H1 (cell line): ENCODE measurements at regions not wholly inside any gene's neighbourhood (a gene's known extent, or its start where the extent isn't known, plus 50 kb on each side); places are given as distances from the start of the nearest gene placed in this dataset.

Source experiments
- CTCF ChIA-PET: fragments of 300-600 bp; sonication (Branson Sonifier 250); formaldehyde crosslinking; loops from one replicate; lab custom pipeline; 2021; ENCODE audit not compliant: partially characterized antibody; lab: Charles Lee
- POLR2A ChIA-PET: fragments of 300-600 bp; sonication (Branson Sonifier 250); formaldehyde crosslinking; loops from one replicate; lab custom pipeline; 2021; ENCODE audit warnings: inconsistent platforms; ENCODE audit not compliant: partially characterized antibody; lab: Charles Lee
- DNase-seq, 2 experiments: peaks; one replicate each; pipeline versions ENCODE4 v3.0.0 to v3.0.0-alpha.2; 2010 to 2022; ENCODE audit warnings: low spot score in 2 of 2, low read depth in 1 of 2, mixed read lengths in 1 of 2
- FAIRE-seq: peaks from 2 replicates; lab custom pipeline; 2011; peaks lifted over from hg19 to GRCh38; lab: Jason Lieb, UNC
- H2AFZ ChIP-seq: 2 replicates; pipeline ENCODE4 v1.8.1; 2012; ENCODE audit warnings: low read length, inconsistent platforms
- H2AK5ac ChIP-seq: 2 replicates; pipeline ENCODE4 v1.6.1; 2013; ENCODE audit warnings: low read depth, low read length
- H2BK120ac ChIP-seq: replicated peaks from 2 replicates; pipeline ENCODE3; 2013; ENCODE audit warnings: low read depth, low read length, inconsistent platforms
- H2BK12ac ChIP-seq: 2 replicates; pipeline ENCODE4 v1.6.1; 2013; ENCODE audit warnings: low read depth, low read length
- H2BK15ac ChIP-seq: 2 replicates; pipeline ENCODE4 v1.6.1; 2013; ENCODE audit warnings: low read length
- H2BK20ac ChIP-seq: 2 replicates; pipeline ENCODE4 v1.6.1; 2013; ENCODE audit warnings: low read length
- H2BK5ac ChIP-seq: 2 replicates; pipeline ENCODE4 v1.6.1; 2013; ENCODE audit warnings: low read depth, low read length
- H3K14ac ChIP-seq: 2 replicates; pipeline ENCODE4 v1.6.1; 2013; ENCODE audit warnings: inconsistent platforms; ENCODE audit not compliant: insufficient read length
- H3K18ac ChIP-seq: 2 replicates; pipeline ENCODE4 v1.6.1; 2013; ENCODE audit warnings: low read length; ENCODE audit errors: extremely low read depth
- H3K23ac ChIP-seq: 2 replicates; pipeline ENCODE4 v1.6.1; 2013; ENCODE audit warnings: inconsistent platforms; ENCODE audit not compliant: insufficient read length
- H3K23me2 ChIP-seq: 2 replicates; pipeline ENCODE4 v1.6.1; 2013; ENCODE audit warnings: low read depth, low read length
- H3K27ac ChIP-seq: 2 replicates; pipeline ENCODE4 v1.6.1; 2011; ENCODE audit warnings: low read depth, low read length, inconsistent platforms
- H3K27me3 ChIP-seq, 4 experiments: replicated peaks in 1 of 4; 1 replicate in 1 of 4; 2 replicates in 3 of 4; pipeline versions ENCODE4 v1.6.1 to v1.8.1; 2011 to 2013; ENCODE audit warnings: low read length in 3 of 4, mild to moderate bottlenecking in 3 of 4, inconsistent platforms in 2 of 4, mixed read lengths in 2 of 4, moderate library complexity in 1 of 4; ENCODE audit not compliant: control insufficient read depth in 3 of 4, insufficient read depth in 3 of 4; ENCODE audit errors: extremely low read depth in 1 of 4
- H3K36me3 ChIP-seq, 4 experiments: 2 replicates each; pipeline versions ENCODE4 v1.6.1 to v1.8.1; 2011 to 2013; ENCODE audit warnings: mild to moderate bottlenecking in 4 of 4, low read length in 3 of 4, moderate library complexity in 2 of 4, control low read depth in 1 of 4, inconsistent platforms in 1 of 4; ENCODE audit not compliant: insufficient read depth in 4 of 4, control insufficient read depth in 2 of 4
- H3K4ac ChIP-seq: replicated peaks from 2 replicates; pipeline ENCODE3; 2013; ENCODE audit warnings: low read length, low read depth, mixed read lengths, inconsistent platforms; ENCODE audit not compliant: insufficient read length
- H3K4me1 ChIP-seq, 4 experiments: replicated peaks in 1 of 4; 1 replicate in 1 of 4; 2 replicates in 3 of 4; pipeline versions ENCODE4 v1.6.1 to v1.8.1; 2011 to 2013; ENCODE audit warnings: low read length in 3 of 4, inconsistent platforms in 2 of 4, mixed read lengths in 1 of 4; ENCODE audit not compliant: insufficient read depth in 4 of 4, control insufficient read depth in 3 of 4
- H3K4me2 ChIP-seq, 2 experiments: 2 replicates each; pipeline versions ENCODE4 v1.6.1 to v1.8.1; 2011 to 2013; ENCODE audit warnings: low read depth in 2 of 2, low read length in 2 of 2, control low read depth in 1 of 2, inconsistent platforms in 1 of 2, mild to moderate bottlenecking in 1 of 2; ENCODE audit not compliant: insufficient read depth in 1 of 2
- H3K4me3 ChIP-seq, 4 experiments: fragments of 200-600, 300-600 bp in 1 of 4; sonication (generic), shearing (Covaris generic), sonication (Bioruptor Twin) in 1 of 4; 2 replicates each; pipeline versions ENCODE4 v1.5.1 to v1.8.1; 2011 to 2016; ENCODE audit warnings: low read length in 4 of 4, low read depth in 3 of 4, control low read depth in 2 of 4, inconsistent platforms in 2 of 4, mild to moderate bottlenecking in 2 of 4, mixed read lengths in 1 of 4, moderate library complexity in 1 of 4; ENCODE audit not compliant: insufficient read depth in 2 of 4; ENCODE audit errors: extremely low read depth in 1 of 4
- H3K56ac ChIP-seq: replicated peaks from 2 replicates; pipeline ENCODE3; 2013; ENCODE audit warnings: low read depth, mild to moderate bottlenecking, mixed read lengths, low read length, inconsistent platforms; ENCODE audit not compliant: insufficient read length
- H3K79me1 ChIP-seq: 2 replicates; pipeline ENCODE4 v1.6.1; 2013; ENCODE audit warnings: low read depth, low read length, control low read depth
- H3K79me2 ChIP-seq, 2 experiments: 2 replicates each; pipeline versions ENCODE4 v1.6.1 to v1.8.1; 2012 to 2013; ENCODE audit warnings: low read length in 2 of 2, mild to moderate bottlenecking in 2 of 2, inconsistent platforms in 1 of 2; ENCODE audit not compliant: insufficient read depth in 2 of 2, control insufficient read depth in 1 of 2
- H3K9ac ChIP-seq, 4 experiments: replicated peaks in 1 of 4; 1 replicate in 1 of 4; 2 replicates in 3 of 4; pipeline versions ENCODE4 v1.6.1 to v1.8.1; 2011 to 2013; ENCODE audit warnings: low read depth in 3 of 4, low read length in 3 of 4, control low read depth in 2 of 4, mild to moderate bottlenecking in 2 of 4, moderate library complexity in 2 of 4, inconsistent platforms in 1 of 4; ENCODE audit errors: extremely low read depth in 1 of 4
- H3K9me3 ChIP-seq, 2 experiments: 2 replicates each; pipeline versions ENCODE4 v1.6.1 to v1.8.1; 2012 to 2013; ENCODE audit warnings: mild to moderate bottlenecking in 2 of 2, moderate library complexity in 2 of 2, control low read depth in 1 of 2, inconsistent platforms in 1 of 2, low read depth in 1 of 2, low read length in 1 of 2, mixed read lengths in 1 of 2; ENCODE audit not compliant: insufficient read depth in 2 of 2
- H4K20me1 ChIP-seq, 2 experiments: replicated peaks in 1 of 2; 2 replicates each; pipeline versions ENCODE3 to v1.8.1; 2011 to 2013; ENCODE audit warnings: inconsistent platforms in 2 of 2, low read length in 2 of 2, mild to moderate bottlenecking in 1 of 2; ENCODE audit not compliant: insufficient read depth in 2 of 2, control insufficient read depth in 1 of 2
- H4K5ac ChIP-seq: 2 replicates; pipeline ENCODE4 v1.6.1; 2013; ENCODE audit warnings: low read length, low read depth, mixed read lengths, inconsistent platforms; ENCODE audit not compliant: insufficient read length
- H4K8ac ChIP-seq: 2 replicates; pipeline ENCODE4 v1.8.0; 2013; ENCODE audit warnings: mild to moderate bottlenecking, moderate library complexity, low read length, inconsistent platforms; ENCODE audit not compliant: insufficient read depth; ENCODE audit errors: extremely low read depth
- H4K91ac ChIP-seq: replicated peaks from 2 replicates; pipeline ENCODE3; 2013; ENCODE audit warnings: low read length, mixed read lengths, inconsistent platforms; ENCODE audit not compliant: insufficient read length
- TEAD4 ChIP-seq: IDR thresholded peaks from 2 replicates; pipeline ENCODE4 v1.6.1; 2012; ENCODE audit warnings: low read depth, low read length, inconsistent platforms, mixed read lengths
- WGBS, 2 experiments: shearing (Covaris generic) in 1 of 2; methylation state at CpG; one replicate each; pipeline versions ENCODE4 v1.1.6 to v1.1.7; 2013 to 2015; ENCODE audit warnings: low lambda C conversion rate in 2 of 2, mixed read lengths in 2 of 2, inconsistent platforms in 1 of 2, low coverage in 1 of 2, missing lambda C conversion rate in 1 of 2; ENCODE audit not compliant: insufficient replicate concordance in 2 of 2, insufficient coverage in 1 of 2, insufficient read length in 1 of 2; ENCODE audit errors: extremely low coverage in 1 of 2, missing lambda C conversion rate in 1 of 2; 5-methylcytosine and 5-hydroxymethylcytosine counted together
- TF ChIP-seq, protein P1 (sequence below): IDR thresholded peaks from 2 replicates; pipeline ENCODE4 v1.6.1; 2011; ENCODE audit warnings: low read length, improper control_type of control experiment

DNA sequence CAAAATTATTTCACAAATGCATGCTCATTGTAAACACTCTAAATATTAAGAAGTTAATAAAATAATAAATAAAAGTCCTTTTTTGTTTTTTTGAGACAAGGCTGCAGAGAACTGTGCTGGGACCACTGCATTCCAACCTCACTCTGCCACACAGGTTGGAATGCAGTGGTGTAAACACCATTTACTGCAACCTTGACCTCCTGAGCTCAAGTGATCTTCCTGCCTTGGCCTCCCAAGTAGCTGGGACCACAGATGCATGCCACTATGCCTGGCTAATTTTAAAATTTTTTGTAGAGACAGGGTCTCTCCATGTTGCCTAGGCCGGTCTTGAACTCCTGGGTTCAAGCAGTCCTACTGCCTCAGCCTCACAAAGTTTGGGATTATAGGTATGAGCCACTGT lies 578.4 kb downstream of the ZIC1 start:
- Histone ChIP-seq H2BK120ac (no peak overlapping the region), H2BK5ac (no peak overlapping the region), H3K9me3 (peaks cover 0 to 6% of the 10 kb centered on the region in 2 experiments; a peak in 1 of 4 replicates), H3K18ac (no peak overlapping the region), H4K20me1 (no peaks in the 10 kb centered on the region), H2BK20ac (no peak overlapping the region), H2AFZ (no peak overlapping the region), H3K79me2 (no peaks in the 10 kb centered on the region), H3K56ac (no peak overlapping the region), H4K5ac (no peak overlapping the region), H3K79me1 (no peaks in the 10 kb centered on the region), H3K27me3 (no peaks in the 10 kb centered on the region), H4K91ac (no peak overlapping the region), H2AK5ac (no peak overlapping the region), H3K4me1 (no peaks in the 10 kb centered on the region), H3K4me3 (no peak overlapping the region), H3K36me3 (no peaks in the 10 kb centered on the region; a peak in 1 of 8 replicates), H3K23ac (no peak overlapping the region), H3K23me2 (no peaks in the 10 kb centered on the region), H3K4ac (no peak overlapping the region), H2BK12ac (no peak overlapping the region), H3K4me2 (no peak overlapping the region), H3K14ac (no peak overlapping the region), H3K9ac (no peak overlapping the region), H4K8ac (no peak overlapping the region), H2BK15ac (no peak overlapping the region), H3K27ac (no peak overlapping the region)
- TF ChIP-seq, protein P1, sequence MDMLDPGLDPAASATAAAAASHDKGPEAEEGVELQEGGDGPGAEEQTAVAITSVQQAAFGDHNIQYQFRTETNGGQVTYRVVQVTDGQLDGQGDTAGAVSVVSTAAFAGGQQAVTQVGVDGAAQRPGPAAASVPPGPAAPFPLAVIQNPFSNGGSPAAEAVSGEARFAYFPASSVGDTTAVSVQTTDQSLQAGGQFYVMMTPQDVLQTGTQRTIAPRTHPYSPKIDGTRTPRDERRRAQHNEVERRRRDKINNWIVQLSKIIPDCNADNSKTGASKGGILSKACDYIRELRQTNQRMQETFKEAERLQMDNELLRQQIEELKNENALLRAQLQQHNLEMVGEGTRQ, result no peak
- peak; percentile 77 for TF ChIP-seq TEAD4
- POLR2A ChIA-PET, result no interaction called here
- FAIRE-seq (no peak), DNase-seq (no peak)
- 92% methylated on average over 1 of the region's 1 CpG; no CpG with 5 or more reads in 1 of the 2 experiments for WGBS, 2 experiments
- CTCF ChIA-PET, result no interaction called here
